ENCODE measurements at regions not wholly inside any gene's neighbourhood (a gene's known extent, or its start where the extent isn't known, plus 50 kb on each side); places are given as distances from the start of the nearest gene placed in this dataset.

GRCh38 chr16:52103791-52104190 is 443.2 kb downstream of the TOX3 start:
- no peak for TF ChIP-seq CTCF (IDR thresholded peaks at IDR 0.05)

DNA sequence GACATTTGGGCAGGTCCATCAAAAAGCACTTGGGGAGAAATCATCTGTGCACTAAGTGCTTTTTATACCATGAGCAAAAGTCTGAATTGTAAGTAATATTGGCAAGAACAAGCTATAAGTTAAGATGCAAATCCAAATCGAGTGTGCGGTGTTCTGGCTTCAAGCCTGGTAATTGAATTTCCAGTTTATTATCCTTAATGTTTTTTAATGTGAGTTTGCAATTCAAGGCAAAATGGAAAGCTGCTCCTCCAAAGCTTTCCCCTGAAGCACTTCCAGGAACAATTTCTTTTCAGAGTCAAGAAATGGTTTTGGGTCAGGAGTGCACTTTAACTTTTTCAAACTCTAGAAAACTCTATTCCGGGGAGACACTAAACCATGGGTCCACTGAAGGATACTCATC is 445.7 kb downstream of the TOX3 start:
- no peaks in the 10 kb centered on the region for H3K9me3 ChIP-seq (ENCODE audit: control insufficient read depth, low read length)
- H3K4me1 ChIP-seq, result no peaks in the 10 kb centered on the region
- H3K27me3 ChIP-seq (ENCODE audit: control insufficient read depth, insufficient read depth, low read length), result no peaks in the 10 kb centered on the region
- no peak overlapping the region for H3K27ac ChIP-seq
- no peak overlapping the region for H2AFZ ChIP-seq
- no peaks in the 10 kb centered on the region for H3K79me2 ChIP-seq
- no peaks in the 10 kb centered on the region for H3K36me3 ChIP-seq (ENCODE audit: control insufficient read depth, insufficient read depth, low read length)
- no peak overlapping the region for H3K9ac ChIP-seq
- no peak overlapping the region for H3K4me2 ChIP-seq (ENCODE audit: low read length)
- no peak overlapping the region for H3K4me3 ChIP-seq (ENCODE audit: low read depth, low read length)
- no peak for TF ChIP-seq CTCF (IDR thresholded peaks at IDR 0.05)

More at GRCh38 chr16:52103791-52104190, 443.2 kb downstream of the TOX3 start:
- H3K9me3 ChIP-seq (ENCODE audit: control insufficient read depth, low read length), result no peaks in the 10 kb centered on the region
- no peaks in the 10 kb centered on the region for H3K27me3 ChIP-seq (ENCODE audit: control insufficient read depth, insufficient read depth, low read length)
- H3K4me1 ChIP-seq, result no peaks in the 10 kb centered on the region
- H2AFZ ChIP-seq, result no peak overlapping the region
- H3K4me2 ChIP-seq (ENCODE audit: low read length), result no peak overlapping the region
- H3K36me3 ChIP-seq (ENCODE audit: control insufficient read depth, insufficient read depth, low read length), result no peaks in the 10 kb centered on the region
- no peak overlapping the region for H3K4me3 ChIP-seq (ENCODE audit: low read depth, low read length)
- H3K79me2 ChIP-seq, result no peaks in the 10 kb centered on the region
- H3K9ac ChIP-seq, result no peak overlapping the region
- no peak overlapping the region for H3K27ac ChIP-seq

DNA sequence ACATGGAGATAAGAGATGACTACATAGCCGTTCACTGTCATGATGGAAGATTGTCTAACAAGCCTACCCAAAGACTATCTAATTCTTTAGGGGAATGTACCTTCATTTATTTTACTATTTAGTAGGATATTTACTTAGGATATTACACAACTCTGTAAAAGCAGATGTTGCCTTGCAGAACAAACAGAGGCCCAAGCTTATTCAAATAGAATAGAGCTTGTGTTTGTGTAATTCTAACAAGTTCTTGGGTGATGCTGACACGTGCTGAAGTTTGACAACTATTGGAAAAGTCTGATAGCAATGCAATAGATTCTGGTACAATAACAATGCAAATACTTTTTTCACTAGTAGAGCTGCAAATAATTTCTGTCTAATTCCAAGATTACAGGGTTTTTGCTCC is 447.6 kb downstream of the TOX3 start:
- Histone ChIP-seq H3K4me1 (no peaks in the 10 kb centered on the region), H3K9me3 (ENCODE audit: control insufficient read depth, low read length) (no peaks in the 10 kb centered on the region), H3K9ac (no peak overlapping the region), H3K27me3 (ENCODE audit: control insufficient read depth, insufficient read depth, low read length) (no peaks in the 10 kb centered on the region), H3K27ac (no peak overlapping the region), H3K36me3 (ENCODE audit: control insufficient read depth, insufficient read depth, low read length) (no peaks in the 10 kb centered on the region), H3K4me3 (ENCODE audit: low read depth, low read length) (no peak overlapping the region), H2AFZ (no peak overlapping the region), H3K4me2 (ENCODE audit: low read length) (no peak overlapping the region), H3K79me2 (no peaks in the 10 kb centered on the region)
- TF ChIP-seq CTCF (IDR thresholded peaks at IDR 0.05), result no peak

GRCh38 chr16:52095471-52095870 is 451.5 kb downstream of the TOX3 start:
- Histone ChIP-seq H3K79me2 (no peaks in the 10 kb centered on the region), H3K4me3 (ENCODE audit: low read depth, low read length) (no peak overlapping the region), H3K27me3 (ENCODE audit: control insufficient read depth, insufficient read depth, low read length) (no peaks in the 10 kb centered on the region), H3K36me3 (ENCODE audit: control insufficient read depth, insufficient read depth, low read length) (no peaks in the 10 kb centered on the region), H3K9me3 (ENCODE audit: control insufficient read depth, low read length) (no peaks in the 10 kb centered on the region), H3K27ac (no peak overlapping the region), H3K4me2 (ENCODE audit: low read length) (no peak overlapping the region), H3K9ac (no peak overlapping the region), H2AFZ (no peak overlapping the region), H3K4me1 (no peaks in the 10 kb centered on the region)
- no peak for TF ChIP-seq CTCF (IDR thresholded peaks at IDR 0.05)

GRCh38 chr16:52092126-52092525 is 454.8 kb downstream of the TOX3 start:
- no peak overlapping the region for H3K9ac ChIP-seq
- H3K27ac ChIP-seq, result no peak overlapping the region
- H3K4me3 ChIP-seq (ENCODE audit: low read depth, low read length), result no peak overlapping the region
- no peaks in the 10 kb centered on the region for H3K27me3 ChIP-seq (ENCODE audit: control insufficient read depth, insufficient read depth, low read length)
- H3K4me2 ChIP-seq (ENCODE audit: low read length), result no peak overlapping the region
- H3K36me3 ChIP-seq (ENCODE audit: control insufficient read depth, insufficient read depth, low read length), result no peaks in the 10 kb centered on the region
- no peak overlapping the region for H2AFZ ChIP-seq
- H3K79me2 ChIP-seq, result no peaks in the 10 kb centered on the region
- no peaks in the 10 kb centered on the region for H3K4me1 ChIP-seq
- no peak for TF ChIP-seq CTCF (IDR thresholded peaks at IDR 0.05)
- no peaks in the 10 kb centered on the region for H3K9me3 ChIP-seq (ENCODE audit: control insufficient read depth, low read length)
